SK-N-MC (cell line): ENCODE measurements at regions not wholly inside any gene's neighbourhood (a gene's known extent, or its start where the extent isn't known, plus 50 kb on each side); places are given as distances from the start of the nearest gene placed in this dataset.
"Not testable (repeated sequence)": the region's sequence is repeated elsewhere in the genome, so short reads cannot be mapped to it uniquely, and the experiment has no call there.

Experiments used
- EZH2 ChIP-seq: fragments of 200-600 bp; sonication (generic); IDR thresholded peaks from one replicate; pipeline ENCODE4 v1.6.1; 2017; ENCODE audit warnings: antibody characterized with exemption
- POLR2AphosphoS5 ChIP-seq: IDR thresholded peaks from 2 replicates; pipeline ENCODE4 v1.6.1; 2012; ENCODE audit warnings: mild to moderate bottlenecking, low read depth, low read length, borderline replicate concordance

GRCh38 chr2:87571889-87572465, 175.9 kb upstream of the PLGLB2 start:
- not testable (repeated sequence) for TF ChIP-seq EZH2, POLR2AphosphoS5
